HEK293T (cell line): ENCODE measurements at regions not wholly inside any gene's neighbourhood (a gene's known extent, or its start where the extent isn't known, plus 50 kb on each side); places are given as distances from the start of the nearest gene placed in this dataset.

Source experiments
- CTCF ChIA-PET: fragments of 350-600 bp; formaldehyde crosslinking; extraction: SDS; loops from one replicate; lab custom pipeline; 2021; ENCODE audit warnings: antibody characterized with exemption, inconsistent platforms; lab: Yijun Ruan, JAX
- POLR2A ChIA-PET: fragments of 350-600 bp; formaldehyde crosslinking; extraction: SDS; loops from one replicate; lab custom pipeline; 2020; ENCODE audit warnings: antibody characterized with exemption, inconsistent platforms; lab: Yijun Ruan, JAX
- DNase-seq: peaks from one replicate; pipeline ENCODE4 v3.0.0; 2012; ENCODE audit warnings: mixed read lengths; ENCODE audit errors: extremely low spot score
- ARNT ChIP-seq: fragments of 450-650 bp; IDR thresholded peaks from 2 replicates; pipeline ENCODE4 v1.6.1; 2017; ENCODE audit warnings: mild to moderate bottlenecking
- BHLHE40 ChIP-seq: fragments of 450-650 bp; IDR thresholded peaks from 2 replicates; pipeline ENCODE4 v1.6.1; 2016; ENCODE audit warnings: mild to moderate bottlenecking, moderate library complexity, borderline replicate concordance
- CTBP1 ChIP-seq: fragments of 450-650 bp; IDR thresholded peaks from 2 replicates; pipeline ENCODE4 v1.6.1; 2016; ENCODE audit warnings: borderline replicate concordance
- ELF4 ChIP-seq: fragments of 450-650 bp; IDR thresholded peaks from 2 replicates; pipeline ENCODE4 v1.6.1; 2017; ENCODE audit warnings: antibody characterized with exemption
- FOXA1 ChIP-seq: fragments of 450-650 bp; IDR thresholded peaks from 2 replicates; pipeline ENCODE4 v1.6.1; 2016; ENCODE audit warnings: mild to moderate bottlenecking
- FOXK2 ChIP-seq: fragments of 450-650 bp; IDR thresholded peaks from 2 replicates; pipeline ENCODE4 v1.6.1; 2016; ENCODE audit warnings: mild to moderate bottlenecking
- FOXM1 ChIP-seq: fragments of 450-650 bp; IDR thresholded peaks from 2 replicates; pipeline ENCODE4 v1.6.1; 2017; ENCODE audit warnings: mild to moderate bottlenecking, borderline replicate concordance
- HDGF ChIP-seq: fragments of 450-650 bp; IDR thresholded peaks from 2 replicates; pipeline ENCODE4 v1.6.1; 2017; ENCODE audit warnings: antibody characterized with exemption, borderline replicate concordance
- L3MBTL2 ChIP-seq: fragments of 450-650 bp; conservative IDR thresholded peaks from 2 replicates; pipeline ENCODE4 v1.6.1; 2016; ENCODE audit warnings: mild to moderate bottlenecking
- LEF1 ChIP-seq: fragments of 450-650 bp; IDR thresholded peaks from 2 replicates; pipeline ENCODE4 v1.6.1; 2017; ENCODE audit warnings: mild to moderate bottlenecking, borderline replicate concordance
- NFRKB ChIP-seq: fragments of 450-650 bp; IDR thresholded peaks from 2 replicates; pipeline ENCODE4 v1.6.1; 2016; ENCODE audit warnings: mild to moderate bottlenecking, moderate library complexity
- PKNOX1 ChIP-seq: fragments of 450-650 bp; IDR thresholded peaks from 2 replicates; pipeline ENCODE4 v1.6.1; 2016
- SP1 ChIP-seq: fragments of 450-650 bp; IDR thresholded peaks from 2 replicates; pipeline ENCODE4 v1.6.1; 2017
- SUZ12 ChIP-seq: fragments of 450-650 bp; IDR thresholded peaks from 2 replicates; pipeline ENCODE4 v1.6.1; 2016; ENCODE audit warnings: mild to moderate bottlenecking
- TARDBP ChIP-seq: fragments of 450-650 bp; IDR thresholded peaks from 2 replicates; pipeline ENCODE4 v1.6.1; 2016
- ZNF384 ChIP-seq: fragments of 450-650 bp; IDR thresholded peaks from 2 replicates; pipeline ENCODE4 v1.6.1; 2016

- POLR2A ChIA-PET = no interaction called here
- CTCF ChIA-PET = no interaction called here
- TF ChIP-seq ZNF384 (peak; percentile 51; the same call in 1 of the 2 replicates), LEF1 (no peak), FOXK2 (no peak)
- DNase-seq = no peak
Observed at GRCh38 chr7:139159900-139160675, 50.6 kb upstream of the ZC3HAV1 start.

GRCh38 chr7:139168479-139168878, 59.0 kb upstream of the ZC3HAV1 start:
- ChIA-PET POLR2A (no interaction called here), CTCF (interaction anchor here (0.6 kb wide), 1 partner anchor 10 kb away, joined by 5 read pairs; no protein-coding TSS in a partner anchor)
- DNase-seq = no peak
- TF ChIP-seq LEF1 = no peak
- TF ChIP-seq FOXK2 = no peak
- no peak for TF ChIP-seq PKNOX1
- TF ChIP-seq FOXA1 = no peak
- TF ChIP-seq ELF4 = no peak

- TF ChIP-seq TARDBP = no peak
- no peak for TF ChIP-seq ZNF384
- TF ChIP-seq HDGF = no peak
- TF ChIP-seq ARNT = no peak
- TF ChIP-seq ELF4 = no peak
- no peak for TF ChIP-seq FOXM1
- TF ChIP-seq LEF1 = no peak
- TF ChIP-seq L3MBTL2 = no peak
- no peak for TF ChIP-seq NFRKB
- ChIA-PET POLR2A (no interaction called here), CTCF (no interaction called here)
- no peak for DNase-seq
Observed at GRCh38 chr7:139169816-139170215, 60.3 kb upstream of the ZC3HAV1 start.

- DNase-seq = no peak
- ChIA-PET POLR2A (no interaction called here), CTCF (no interaction called here)
- TF ChIP-seq PKNOX1 = no peak
- TF ChIP-seq NFRKB = no peak
- no peak for TF ChIP-seq SUZ12
- no peak for TF ChIP-seq TARDBP
- TF ChIP-seq ZNF384 = no peak
- no peak for TF ChIP-seq FOXK2
- no peak for TF ChIP-seq SP1
- TF ChIP-seq CTBP1 = no peak
- TF ChIP-seq L3MBTL2 = no peak
- no peak for TF ChIP-seq FOXA1
- no peak for TF ChIP-seq LEF1
- TF ChIP-seq HDGF = no peak
- no peak for TF ChIP-seq FOXM1
- no peak for TF ChIP-seq ELF4
- TF ChIP-seq ARNT = no peak
- TF ChIP-seq BHLHE40 = no peak
Observed at GRCh38 chr7:139172775-139173174, 58.3 kb upstream of the UBN2 start.

- TF ChIP-seq ZNF384 (no peak), HDGF (no peak), SUZ12 (no peak), BHLHE40 (no peak), PKNOX1 (no peak), FOXA1 (no peak)
- CTCF ChIA-PET = no interaction called here
- POLR2A ChIA-PET = no interaction called here
- no peak for DNase-seq
Observed at GRCh38 chr7:139177696-139178095, 53.3 kb upstream of the UBN2 start.

GRCh38 chr7:139180700-139181311, 50.2 kb upstream of the UBN2 start:
- ChIA-PET POLR2A (no interaction called here), CTCF (no interaction called here)
- TF ChIP-seq SUZ12 (no peak), BHLHE40 (no peak), LEF1 (no peak), CTBP1 (no peak)
- no peak for DNase-seq
